SU-DHL-6 (cell line): ENCODE measurements at regions not wholly inside any gene's neighbourhood (a gene's known extent, or its start where the extent isn't known, plus 50 kb on each side); places are given as distances from the start of the nearest gene placed in this dataset.
"Not testable (repeated sequence)": the region's sequence is repeated elsewhere in the genome, so short reads cannot be mapped to it uniquely, and the experiment has no call there.

Experiments used
- EZH2phosphoT487 ChIP-seq: fragments of 200-600 bp; sonication (generic), shearing (Covaris generic); conservative IDR thresholded peaks from 2 replicates; pipeline ENCODE4 v1.6.1; 2018; ENCODE audit warnings: mild to moderate bottlenecking, antibody characterized with exemption, low read length, moderate library complexity, mixed read lengths
- TF ChIP-seq, protein P1 (sequence below): fragments of 200-600 bp; sonication (generic); IDR thresholded peaks from one replicate; pipeline ENCODE4 v1.5.1; 2017; ENCODE audit warnings: antibody characterized with exemption, mild to moderate bottlenecking, low read length, moderate library complexity; ENCODE audit not compliant: insufficient read depth, poor library complexity, severe bottlenecking

DNA sequence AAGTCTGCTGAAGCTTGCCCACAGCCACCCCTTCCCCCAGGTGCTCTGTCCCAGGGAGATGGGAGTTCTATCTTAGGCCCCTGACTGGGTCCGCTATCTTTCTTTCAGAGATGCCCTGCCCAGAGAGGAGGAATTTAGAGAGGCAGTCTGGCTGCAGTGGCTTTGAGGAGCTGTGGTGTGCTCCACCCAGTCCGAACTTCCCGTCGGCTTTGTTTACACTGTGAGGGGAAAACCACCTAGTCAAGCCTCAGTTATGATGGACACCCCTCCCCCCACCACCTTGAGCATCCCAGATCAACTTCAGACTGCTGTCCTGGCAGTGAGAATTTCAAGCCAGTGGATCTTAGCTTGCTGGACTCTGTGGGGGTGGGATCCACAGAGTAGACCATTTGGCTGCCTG is 118.3 kb upstream of the ZEB2 start:
- TF ChIP-seq, protein P1, sequence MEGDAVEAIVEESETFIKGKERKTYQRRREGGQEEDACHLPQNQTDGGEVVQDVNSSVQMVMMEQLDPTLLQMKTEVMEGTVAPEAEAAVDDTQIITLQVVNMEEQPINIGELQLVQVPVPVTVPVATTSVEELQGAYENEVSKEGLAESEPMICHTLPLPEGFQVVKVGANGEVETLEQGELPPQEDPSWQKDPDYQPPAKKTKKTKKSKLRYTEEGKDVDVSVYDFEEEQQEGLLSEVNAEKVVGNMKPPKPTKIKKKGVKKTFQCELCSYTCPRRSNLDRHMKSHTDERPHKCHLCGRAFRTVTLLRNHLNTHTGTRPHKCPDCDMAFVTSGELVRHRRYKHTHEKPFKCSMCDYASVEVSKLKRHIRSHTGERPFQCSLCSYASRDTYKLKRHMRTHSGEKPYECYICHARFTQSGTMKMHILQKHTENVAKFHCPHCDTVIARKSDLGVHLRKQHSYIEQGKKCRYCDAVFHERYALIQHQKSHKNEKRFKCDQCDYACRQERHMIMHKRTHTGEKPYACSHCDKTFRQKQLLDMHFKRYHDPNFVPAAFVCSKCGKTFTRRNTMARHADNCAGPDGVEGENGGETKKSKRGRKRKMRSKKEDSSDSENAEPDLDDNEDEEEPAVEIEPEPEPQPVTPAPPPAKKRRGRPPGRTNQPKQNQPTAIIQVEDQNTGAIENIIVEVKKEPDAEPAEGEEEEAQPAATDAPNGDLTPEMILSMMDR, result not testable (repeated sequence)
- TF ChIP-seq EZH2phosphoT487, result not testable (repeated sequence)
